ENCODE measurements at regions not wholly inside any gene's neighbourhood (a gene's known extent, or its start where the extent isn't known, plus 50 kb on each side); places are given as distances from the start of the nearest gene placed in this dataset.

GRCh38 chr16:79301051-79301450 is 299.5 kb downstream of the MAF start:
- TF ChIP-seq ZBTB34 (CRISPR knock-in tag; IDR thresholded peaks at IDR 0.05) (no peak), SMAD1 (IDR thresholded peaks at IDR 0.05; ENCODE audit: low read depth, low read length, partially characterized antibody) (no peak), CBFA2T3 (IDR thresholded peaks at IDR 0.05) (no peak), GABPB1 (CRISPR knock-in tag; IDR thresholded peaks at IDR 0.05) (no peak), MYC (IDR thresholded peaks at IDR 0.05; ENCODE audit: low read depth, low read length) (no peak), MYC (CRISPR knock-in tag; IDR thresholded peaks at IDR 0.05; ENCODE audit: borderline replicate concordance, low read depth) (no peak), NCOR1 (IDR thresholded peaks at IDR 0.05) (no peak), ZFP36 (IDR thresholded peaks at IDR 0.05; ENCODE audit: low read depth, low read length, partially characterized antibody) (no peak), ZFP91 (CRISPR knock-in tag; IDR thresholded peaks at IDR 0.05) (no peak), ESRRB (CRISPR knock-in tag; IDR thresholded peaks at IDR 0.05; ENCODE audit: borderline replicate concordance) (no peak), CHD2 (IDR thresholded peaks at IDR 0.05; ENCODE audit: low read depth, low read length) (no peak), PURB (CRISPR knock-in tag; IDR thresholded peaks at IDR 0.05; ENCODE audit: low read depth) (no peak), CREM (IDR thresholded peaks at IDR 0.05; ENCODE audit: low read depth) (no peak)
- TF ChIP-seq, protein P1, sequence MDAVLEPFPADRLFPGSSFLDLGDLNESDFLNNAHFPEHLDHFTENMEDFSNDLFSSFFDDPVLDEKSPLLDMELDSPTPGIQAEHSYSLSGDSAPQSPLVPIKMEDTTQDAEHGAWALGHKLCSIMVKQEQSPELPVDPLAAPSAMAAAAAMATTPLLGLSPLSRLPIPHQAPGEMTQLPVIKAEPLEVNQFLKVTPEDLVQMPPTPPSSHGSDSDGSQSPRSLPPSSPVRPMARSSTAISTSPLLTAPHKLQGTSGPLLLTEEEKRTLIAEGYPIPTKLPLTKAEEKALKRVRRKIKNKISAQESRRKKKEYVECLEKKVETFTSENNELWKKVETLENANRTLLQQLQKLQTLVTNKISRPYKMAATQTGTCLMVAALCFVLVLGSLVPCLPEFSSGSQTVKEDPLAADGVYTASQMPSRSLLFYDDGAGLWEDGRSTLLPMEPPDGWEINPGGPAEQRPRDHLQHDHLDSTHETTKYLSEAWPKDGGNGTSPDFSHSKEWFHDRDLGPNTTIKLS (IDR thresholded peaks at IDR 0.05; ENCODE audit: borderline replicate concordance, low read depth), result no peak
- TF ChIP-seq, protein P2, sequence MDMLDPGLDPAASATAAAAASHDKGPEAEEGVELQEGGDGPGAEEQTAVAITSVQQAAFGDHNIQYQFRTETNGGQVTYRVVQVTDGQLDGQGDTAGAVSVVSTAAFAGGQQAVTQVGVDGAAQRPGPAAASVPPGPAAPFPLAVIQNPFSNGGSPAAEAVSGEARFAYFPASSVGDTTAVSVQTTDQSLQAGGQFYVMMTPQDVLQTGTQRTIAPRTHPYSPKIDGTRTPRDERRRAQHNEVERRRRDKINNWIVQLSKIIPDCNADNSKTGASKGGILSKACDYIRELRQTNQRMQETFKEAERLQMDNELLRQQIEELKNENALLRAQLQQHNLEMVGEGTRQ (CRISPR knock-in tag; IDR thresholded peaks at IDR 0.05), result no peak
- Histone ChIP-seq H3K9ac (ENCODE audit: insufficient read depth in 1 of 2, low read depth in 2 of 2, low read length in 2 of 2) (no peak overlapping the region), H3K9me3 (replicated peaks; ENCODE audit: control insufficient read depth, insufficient read depth, low read depth, low read length) (no peaks in the 10 kb centered on the region), H3K4me1 (replicated peaks in 1 of 2; ENCODE audit: control insufficient read depth in 2 of 2, insufficient read depth in 2 of 2, low read length in 2 of 2) (no peaks in the 10 kb centered on the region), H3K79me2 (ENCODE audit: control insufficient read depth, insufficient read depth, low read length) (no peaks in the 10 kb centered on the region), H4K20me1 (replicated peaks; ENCODE audit: control insufficient read depth, insufficient read depth, low read length) (peaks cover 3% of the 10 kb centered on the region), H3K27ac (ENCODE audit: extremely low read depth, low read depth, low read length) (no peak overlapping the region), H3K27me3 (ENCODE audit: control insufficient read depth in 2 of 2, insufficient read depth in 2 of 2, low read length in 2 of 2) (peaks cover 28 to 46% of the 10 kb centered on the region in 2 experiments), H3K4me2 (ENCODE audit: insufficient read depth, low read length) (no peak overlapping the region), H3K4me3 (no peak overlapping the region), H3K9me1 (ENCODE audit: control insufficient read depth, insufficient read depth, low read length) (no peaks in the 10 kb centered on the region), H3K36me3 (ENCODE audit: control insufficient read depth, insufficient read depth, low read length) (no peaks in the 10 kb centered on the region), H2AFZ (ENCODE audit: low read depth, low read length) (no peak overlapping the region)
- 0% methylated on average over 12 of the region's 12 CpGs for WGBS (ENCODE audit: insufficient coverage, low coverage, missing lambda C conversion rate)
- FAIRE-seq, result no peak
- no TSS peak for BruUV-seq (replicated peaks)
- ChIA-PET POLR2A (interaction anchor here (0.6 kb wide), 1 partner anchor 1081 kb away, joined by 3 read pairs; no protein-coding TSS in a partner anchor), CTCF (ENCODE audit: low intra/inter-chr PET ratio) (no interaction called here)
- intact Hi-C loops (cut with micrococcal nuclease) (no loop called here), in situ Hi-C loops (cut with MboI) (no loop called here)
- no peak for ATAC-seq
- DNase-seq (ENCODE audit: extremely low read depth in 1 of 4, low spot score in 3 of 4), result no peak
